H1 (cell line): ENCODE measurements at regions not wholly inside any gene's neighbourhood (a gene's known extent, or its start where the extent isn't known, plus 50 kb on each side); places are given as distances from the start of the nearest gene placed in this dataset.

Experiments used
- BCL11A ChIP-seq, 2 experiments: IDR thresholded peaks; one replicate each; pipeline ENCODE4 v1.6.1; 2011; ENCODE audit warnings: low read depth in 2 of 2, low read length in 2 of 2, mild to moderate bottlenecking in 2 of 2
- CEBPB ChIP-seq: IDR thresholded peaks from 2 replicates; pipeline ENCODE4 v1.6.1; 2012; ENCODE audit warnings: low read depth, low read length
- EZH2 ChIP-seq: fragments of 200-600 bp; sonication (generic); IDR thresholded peaks from 2 replicates; pipeline ENCODE4 v1.7.1; 2012; ENCODE audit warnings: low read depth, mild to moderate bottlenecking, moderate library complexity, low read length, inconsistent platforms; ENCODE audit not compliant: severe bottlenecking
- JUN ChIP-seq: IDR thresholded peaks from 2 replicates; pipeline ENCODE4 v1.6.1; 2011; ENCODE audit warnings: low read depth, mild to moderate bottlenecking, improper control_type of control experiment, low read length
- POLR2A ChIP-seq, 2 experiments: IDR thresholded peaks; 1 replicate in 1 of 2; 2 replicates in 1 of 2; pipeline ENCODE4 v1.6.1; 2011; ENCODE audit warnings: low read depth in 2 of 2, low read length in 2 of 2, mild to moderate bottlenecking in 2 of 2; ENCODE audit errors: control extremely low read depth in 1 of 2
- YY1 ChIP-seq: IDR thresholded peaks from 2 replicates; pipeline ENCODE4 v1.6.1; 2011; ENCODE audit warnings: low read depth, mild to moderate bottlenecking, low read length
- TF ChIP-seq, protein P1 (sequence below): fragments of 300-600 bp; sonication (generic); IDR thresholded peaks from 2 replicates; pipeline ENCODE4 v1.7.1; 2012; ENCODE audit warnings: low read length, moderate library complexity, mild to moderate bottlenecking, inconsistent platforms; ENCODE audit not compliant: insufficient replicate concordance
- TF ChIP-seq, protein P2 (sequence below), 3 experiments: IDR thresholded peaks; 1 replicate in 2 of 3; 2 replicates in 1 of 3; pipeline versions ENCODE4 v1.5.1 to v1.6.1; 2011; ENCODE audit warnings: low read length in 3 of 3, mild to moderate bottlenecking in 3 of 3, inconsistent platforms in 2 of 3, low read depth in 1 of 3, moderate library complexity in 1 of 3; ENCODE audit not compliant: insufficient read depth in 1 of 3; ENCODE audit errors: control extremely low read depth in 1 of 3

GRCh38 chr5:56291661-56292374 is 58.7 kb upstream of the ANKRD55 start (continued):
- TF ChIP-seq, protein P1, sequence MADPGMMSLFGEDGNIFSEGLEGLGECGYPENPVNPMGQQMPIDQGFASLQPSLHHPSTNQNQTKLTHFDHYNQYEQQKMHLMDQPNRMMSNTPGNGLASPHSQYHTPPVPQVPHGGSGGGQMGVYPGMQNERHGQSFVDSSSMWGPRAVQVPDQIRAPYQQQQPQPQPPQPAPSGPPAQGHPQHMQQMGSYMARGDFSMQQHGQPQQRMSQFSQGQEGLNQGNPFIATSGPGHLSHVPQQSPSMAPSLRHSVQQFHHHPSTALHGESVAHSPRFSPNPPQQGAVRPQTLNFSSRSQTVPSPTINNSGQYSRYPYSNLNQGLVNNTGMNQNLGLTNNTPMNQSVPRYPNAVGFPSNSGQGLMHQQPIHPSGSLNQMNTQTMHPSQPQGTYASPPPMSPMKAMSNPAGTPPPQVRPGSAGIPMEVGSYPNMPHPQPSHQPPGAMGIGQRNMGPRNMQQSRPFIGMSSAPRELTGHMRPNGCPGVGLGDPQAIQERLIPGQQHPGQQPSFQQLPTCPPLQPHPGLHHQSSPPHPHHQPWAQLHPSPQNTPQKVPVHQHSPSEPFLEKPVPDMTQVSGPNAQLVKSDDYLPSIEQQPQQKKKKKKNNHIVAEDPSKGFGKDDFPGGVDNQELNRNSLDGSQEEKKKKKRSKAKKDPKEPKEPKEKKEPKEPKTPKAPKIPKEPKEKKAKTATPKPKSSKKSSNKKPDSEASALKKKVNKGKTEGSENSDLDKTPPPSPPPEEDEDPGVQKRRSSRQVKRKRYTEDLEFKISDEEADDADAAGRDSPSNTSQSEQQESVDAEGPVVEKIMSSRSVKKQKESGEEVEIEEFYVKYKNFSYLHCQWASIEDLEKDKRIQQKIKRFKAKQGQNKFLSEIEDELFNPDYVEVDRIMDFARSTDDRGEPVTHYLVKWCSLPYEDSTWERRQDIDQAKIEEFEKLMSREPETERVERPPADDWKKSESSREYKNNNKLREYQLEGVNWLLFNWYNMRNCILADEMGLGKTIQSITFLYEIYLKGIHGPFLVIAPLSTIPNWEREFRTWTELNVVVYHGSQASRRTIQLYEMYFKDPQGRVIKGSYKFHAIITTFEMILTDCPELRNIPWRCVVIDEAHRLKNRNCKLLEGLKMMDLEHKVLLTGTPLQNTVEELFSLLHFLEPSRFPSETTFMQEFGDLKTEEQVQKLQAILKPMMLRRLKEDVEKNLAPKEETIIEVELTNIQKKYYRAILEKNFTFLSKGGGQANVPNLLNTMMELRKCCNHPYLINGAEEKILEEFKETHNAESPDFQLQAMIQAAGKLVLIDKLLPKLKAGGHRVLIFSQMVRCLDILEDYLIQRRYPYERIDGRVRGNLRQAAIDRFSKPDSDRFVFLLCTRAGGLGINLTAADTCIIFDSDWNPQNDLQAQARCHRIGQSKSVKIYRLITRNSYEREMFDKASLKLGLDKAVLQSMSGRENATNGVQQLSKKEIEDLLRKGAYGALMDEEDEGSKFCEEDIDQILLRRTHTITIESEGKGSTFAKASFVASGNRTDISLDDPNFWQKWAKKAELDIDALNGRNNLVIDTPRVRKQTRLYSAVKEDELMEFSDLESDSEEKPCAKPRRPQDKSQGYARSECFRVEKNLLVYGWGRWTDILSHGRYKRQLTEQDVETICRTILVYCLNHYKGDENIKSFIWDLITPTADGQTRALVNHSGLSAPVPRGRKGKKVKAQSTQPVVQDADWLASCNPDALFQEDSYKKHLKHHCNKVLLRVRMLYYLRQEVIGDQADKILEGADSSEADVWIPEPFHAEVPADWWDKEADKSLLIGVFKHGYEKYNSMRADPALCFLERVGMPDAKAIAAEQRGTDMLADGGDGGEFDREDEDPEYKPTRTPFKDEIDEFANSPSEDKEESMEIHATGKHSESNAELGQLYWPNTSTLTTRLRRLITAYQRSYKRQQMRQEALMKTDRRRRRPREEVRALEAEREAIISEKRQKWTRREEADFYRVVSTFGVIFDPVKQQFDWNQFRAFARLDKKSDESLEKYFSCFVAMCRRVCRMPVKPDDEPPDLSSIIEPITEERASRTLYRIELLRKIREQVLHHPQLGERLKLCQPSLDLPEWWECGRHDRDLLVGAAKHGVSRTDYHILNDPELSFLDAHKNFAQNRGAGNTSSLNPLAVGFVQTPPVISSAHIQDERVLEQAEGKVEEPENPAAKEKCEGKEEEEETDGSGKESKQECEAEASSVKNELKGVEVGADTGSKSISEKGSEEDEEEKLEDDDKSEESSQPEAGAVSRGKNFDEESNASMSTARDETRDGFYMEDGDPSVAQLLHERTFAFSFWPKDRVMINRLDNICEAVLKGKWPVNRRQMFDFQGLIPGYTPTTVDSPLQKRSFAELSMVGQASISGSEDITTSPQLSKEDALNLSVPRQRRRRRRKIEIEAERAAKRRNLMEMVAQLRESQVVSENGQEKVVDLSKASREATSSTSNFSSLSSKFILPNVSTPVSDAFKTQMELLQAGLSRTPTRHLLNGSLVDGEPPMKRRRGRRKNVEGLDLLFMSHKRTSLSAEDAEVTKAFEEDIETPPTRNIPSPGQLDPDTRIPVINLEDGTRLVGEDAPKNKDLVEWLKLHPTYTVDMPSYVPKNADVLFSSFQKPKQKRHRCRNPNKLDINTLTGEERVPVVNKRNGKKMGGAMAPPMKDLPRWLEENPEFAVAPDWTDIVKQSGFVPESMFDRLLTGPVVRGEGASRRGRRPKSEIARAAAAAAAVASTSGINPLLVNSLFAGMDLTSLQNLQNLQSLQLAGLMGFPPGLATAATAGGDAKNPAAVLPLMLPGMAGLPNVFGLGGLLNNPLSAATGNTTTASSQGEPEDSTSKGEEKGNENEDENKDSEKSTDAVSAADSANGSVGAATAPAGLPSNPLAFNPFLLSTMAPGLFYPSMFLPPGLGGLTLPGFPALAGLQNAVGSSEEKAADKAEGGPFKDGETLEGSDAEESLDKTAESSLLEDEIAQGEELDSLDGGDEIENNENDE, result no peak
- TF ChIP-seq JUN (no peak), BCL11A (IDR thresholded peaks at IDR 0.05; ENCODE audit: low read depth in 2 of 2, low read length in 2 of 2) (no peak), YY1 (no peak), POLR2A (IDR thresholded peaks at IDR 0.05; ENCODE audit: control extremely low read depth in 1 of 2, low read depth in 2 of 2, low read length in 2 of 2) (no peak), CEBPB (no peak), EZH2 (no peak)
- TF ChIP-seq, protein P2, sequence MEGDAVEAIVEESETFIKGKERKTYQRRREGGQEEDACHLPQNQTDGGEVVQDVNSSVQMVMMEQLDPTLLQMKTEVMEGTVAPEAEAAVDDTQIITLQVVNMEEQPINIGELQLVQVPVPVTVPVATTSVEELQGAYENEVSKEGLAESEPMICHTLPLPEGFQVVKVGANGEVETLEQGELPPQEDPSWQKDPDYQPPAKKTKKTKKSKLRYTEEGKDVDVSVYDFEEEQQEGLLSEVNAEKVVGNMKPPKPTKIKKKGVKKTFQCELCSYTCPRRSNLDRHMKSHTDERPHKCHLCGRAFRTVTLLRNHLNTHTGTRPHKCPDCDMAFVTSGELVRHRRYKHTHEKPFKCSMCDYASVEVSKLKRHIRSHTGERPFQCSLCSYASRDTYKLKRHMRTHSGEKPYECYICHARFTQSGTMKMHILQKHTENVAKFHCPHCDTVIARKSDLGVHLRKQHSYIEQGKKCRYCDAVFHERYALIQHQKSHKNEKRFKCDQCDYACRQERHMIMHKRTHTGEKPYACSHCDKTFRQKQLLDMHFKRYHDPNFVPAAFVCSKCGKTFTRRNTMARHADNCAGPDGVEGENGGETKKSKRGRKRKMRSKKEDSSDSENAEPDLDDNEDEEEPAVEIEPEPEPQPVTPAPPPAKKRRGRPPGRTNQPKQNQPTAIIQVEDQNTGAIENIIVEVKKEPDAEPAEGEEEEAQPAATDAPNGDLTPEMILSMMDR (IDR thresholded peaks at IDR 0.05; ENCODE audit: control extremely low read depth in 1 of 3, insufficient read depth in 1 of 3, low read depth in 1 of 3, low read length in 3 of 3), result no peak
